GM19438 (cell line): ENCODE measurements at regions not wholly inside any gene's neighbourhood (a gene's known extent, or its start where the extent isn't known, plus 50 kb on each side); places are given as distances from the start of the nearest gene placed in this dataset.
"Not testable (repeated sequence)": the region's sequence is repeated elsewhere in the genome, so short reads cannot be mapped to it uniquely, and the experiment has no call there.

Experiments used
- ATAC-seq: cut with Tn5 transposase; IDR thresholded peaks from one replicate; pipeline ENCODE4 v1.9.1; 2021; ENCODE audit warnings: low read depth; ENCODE audit not compliant: unreplicated experiment

- ATAC-seq, result no peak
These were observed 686.2 kb downstream of the METTL15 start for GRCh38 chr11:28794405-28794804.

DNA sequence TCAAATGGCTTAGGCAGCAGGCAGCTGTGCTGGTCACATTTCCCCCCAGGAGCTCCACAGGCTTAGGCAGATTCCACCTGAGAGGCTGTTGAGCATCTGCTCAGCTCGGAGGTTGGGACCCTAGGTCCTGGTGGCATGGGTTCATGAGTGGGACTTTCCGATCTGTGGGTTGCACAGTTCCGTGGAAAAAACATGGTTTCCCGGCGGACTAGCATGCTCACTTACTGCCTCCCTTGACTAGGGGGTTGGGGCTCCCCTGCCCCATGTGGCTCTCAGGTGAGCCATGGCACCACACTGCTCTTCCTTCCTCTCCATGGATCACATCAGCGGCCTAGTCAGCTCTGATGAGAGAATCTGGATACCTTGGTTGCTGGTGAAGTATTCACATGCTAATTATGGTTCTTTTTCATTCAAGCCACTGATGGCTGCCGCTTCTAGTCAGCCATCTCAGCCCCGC lies 685.1 kb downstream of the METTL15 start:
- ATAC-seq, result no peak

- no peak for ATAC-seq
These were observed 684.7 kb downstream of the METTL15 start for GRCh38 chr11:28792856-28793255.

GRCh38 chr11:28787897-28788296 lies 679.7 kb downstream of the METTL15 start:
- not testable (repeated sequence) for ATAC-seq

GRCh38 chr11:28777126-28777525 lies 668.9 kb downstream of the METTL15 start:
- no peak for ATAC-seq

DNA sequence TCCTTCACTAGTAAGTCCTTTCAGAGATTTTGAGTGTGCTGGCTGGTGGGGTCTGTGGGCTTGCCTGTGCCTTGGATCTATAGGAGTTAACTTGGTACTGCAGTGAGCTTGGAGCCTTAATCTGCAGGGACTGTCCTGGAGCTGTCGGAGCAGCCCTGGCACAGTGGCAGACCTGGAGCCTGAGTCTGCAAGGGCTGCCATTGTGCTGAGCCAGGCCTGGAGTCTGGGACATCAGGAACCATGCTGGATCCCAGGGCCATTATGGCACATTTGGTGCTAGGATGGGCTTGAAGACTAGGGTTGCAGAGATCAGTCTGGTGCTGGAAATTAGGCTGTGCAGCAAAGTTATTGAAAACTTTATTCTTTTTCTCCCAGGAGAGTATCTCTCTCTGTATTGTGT lies 665.4 kb downstream of the METTL15 start:
- no peak for ATAC-seq

GRCh38 chr11:28770806-28771205 lies 662.6 kb downstream of the METTL15 start:
- no peak for ATAC-seq

DNA sequence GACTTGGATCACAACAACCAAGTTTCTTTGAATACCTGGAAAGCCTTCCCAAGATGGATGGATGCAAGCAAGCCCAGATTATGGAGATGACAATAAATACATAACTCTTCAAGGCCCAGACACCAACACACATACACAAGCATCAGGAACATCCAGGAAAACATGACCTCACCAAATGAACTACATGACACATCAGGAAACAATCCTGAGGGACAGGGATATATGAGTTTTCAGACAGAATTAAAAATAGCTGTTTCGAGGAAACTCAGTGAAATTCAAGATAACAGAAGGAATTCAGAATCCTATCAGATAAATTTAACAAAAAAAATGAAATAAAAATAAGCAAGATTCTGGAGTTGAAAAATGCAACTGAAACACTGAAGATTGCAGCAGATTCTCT lies 659.4 kb downstream of the METTL15 start:
- no peak for ATAC-seq

- ATAC-seq, result no peak
These were observed 655.7 kb downstream of the METTL15 start for GRCh38 chr11:28763876-28764275.

- no peak for ATAC-seq
These were observed 655.0 kb downstream of the METTL15 start for GRCh38 chr11:28763151-28763550.

GRCh38 chr11:28760676-28761390 lies 652.6 kb downstream of the METTL15 start:
- no peak for ATAC-seq

DNA sequence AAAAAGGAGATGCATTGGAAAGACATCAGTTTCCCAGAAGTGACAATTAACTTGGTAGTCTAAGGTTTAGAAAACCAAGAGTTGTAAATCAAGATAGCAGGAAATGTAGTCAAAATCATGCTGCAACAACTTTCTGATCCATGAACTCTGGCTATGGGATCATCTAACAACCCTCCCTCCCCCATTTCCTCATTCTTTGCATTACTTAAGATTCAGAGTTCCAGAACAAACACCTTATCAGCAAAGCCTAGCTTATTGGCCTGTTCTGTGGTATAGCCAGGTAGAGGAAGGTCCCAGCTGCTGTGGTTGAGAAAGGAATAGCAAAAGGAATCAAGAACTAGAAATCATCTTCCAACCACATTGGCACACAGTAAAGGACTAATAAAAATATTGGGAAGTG lies 651.1 kb downstream of the METTL15 start:
- no peak for ATAC-seq

DNA sequence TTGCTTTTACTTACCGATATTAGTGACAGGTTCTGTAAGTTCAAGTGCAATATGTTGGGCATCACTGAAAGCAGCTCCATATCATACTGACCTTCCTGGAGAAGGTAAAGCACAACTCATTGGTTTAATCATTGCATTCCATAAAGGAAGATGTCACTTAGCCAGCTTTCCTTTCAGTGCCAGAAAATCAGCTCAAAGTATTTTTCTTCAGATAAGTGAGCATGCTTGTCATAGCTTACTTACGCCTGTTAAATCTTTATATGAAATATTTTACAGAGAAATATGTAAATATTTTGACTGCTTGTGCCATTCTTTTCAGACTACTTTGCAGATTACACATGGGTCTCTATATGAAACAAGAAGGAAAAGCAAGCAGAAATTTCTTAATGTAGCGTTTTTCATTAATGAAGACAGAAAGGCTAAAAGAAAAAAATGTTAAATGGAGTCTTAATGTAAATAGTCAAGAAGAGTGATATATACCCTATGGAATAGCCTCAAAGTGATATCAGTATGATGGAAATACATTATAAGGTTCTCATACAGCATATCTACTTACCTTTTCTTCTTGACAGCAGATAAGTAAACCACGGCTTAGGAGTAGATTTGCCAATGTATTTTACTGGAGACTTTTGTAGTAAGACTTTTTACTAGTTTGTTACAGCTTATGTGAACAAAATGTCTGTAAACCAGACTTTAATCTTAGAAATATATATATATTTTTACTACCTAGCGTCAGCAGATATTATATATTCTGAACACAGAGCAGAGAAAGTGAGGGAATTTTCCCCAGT lies 649.7 kb downstream of the METTL15 start:
- ATAC-seq, result no peak

GRCh38 chr11:28756977-28757376 lies 648.8 kb downstream of the METTL15 start:
- ATAC-seq, result no peak

DNA sequence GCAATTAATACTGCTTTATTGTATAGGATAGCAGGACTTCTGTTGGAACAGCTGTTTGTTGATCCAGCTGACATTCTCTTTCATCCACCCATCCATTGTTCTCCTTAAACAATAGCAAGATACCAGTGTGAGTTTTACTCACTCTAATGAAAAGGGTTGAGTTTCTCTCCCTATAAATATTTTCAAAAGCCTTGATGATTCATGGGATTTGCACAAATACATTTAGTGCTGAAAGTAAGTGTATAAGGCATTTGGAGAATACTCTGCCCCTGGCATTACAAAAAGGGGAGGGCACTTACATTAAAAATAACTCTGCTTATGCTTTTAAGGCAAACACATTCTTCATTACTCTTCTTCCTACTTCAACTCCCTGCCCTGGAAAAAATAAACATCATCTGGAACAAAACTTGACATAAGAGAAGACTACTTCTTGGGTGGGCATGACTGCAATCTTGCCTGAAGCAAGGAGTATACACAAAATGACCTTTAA lies 634.9 kb downstream of the METTL15 start:
- no peak for ATAC-seq

GRCh38 chr11:28739489-28740280 lies 631.5 kb downstream of the METTL15 start:
- no peak for ATAC-seq

DNA sequence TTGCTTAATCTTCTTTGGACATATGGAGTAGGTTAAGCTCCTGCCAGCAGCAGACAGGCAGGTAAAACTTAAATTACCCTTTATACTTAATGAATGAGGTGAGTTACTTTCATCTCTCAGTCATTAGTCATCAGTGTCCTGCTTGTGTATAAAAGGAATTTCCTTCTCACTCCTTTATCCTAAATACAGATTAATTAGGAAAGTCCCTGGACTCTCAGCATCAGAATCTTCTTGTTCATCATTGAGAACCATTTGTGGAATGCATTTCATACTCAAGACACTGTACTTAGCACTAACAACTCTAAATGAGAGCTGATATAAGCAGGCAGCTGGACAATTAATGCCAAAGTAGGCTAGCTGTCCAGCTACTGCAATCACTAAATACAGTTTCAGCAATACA lies 630.4 kb downstream of the METTL15 start:
- no peak for ATAC-seq

DNA sequence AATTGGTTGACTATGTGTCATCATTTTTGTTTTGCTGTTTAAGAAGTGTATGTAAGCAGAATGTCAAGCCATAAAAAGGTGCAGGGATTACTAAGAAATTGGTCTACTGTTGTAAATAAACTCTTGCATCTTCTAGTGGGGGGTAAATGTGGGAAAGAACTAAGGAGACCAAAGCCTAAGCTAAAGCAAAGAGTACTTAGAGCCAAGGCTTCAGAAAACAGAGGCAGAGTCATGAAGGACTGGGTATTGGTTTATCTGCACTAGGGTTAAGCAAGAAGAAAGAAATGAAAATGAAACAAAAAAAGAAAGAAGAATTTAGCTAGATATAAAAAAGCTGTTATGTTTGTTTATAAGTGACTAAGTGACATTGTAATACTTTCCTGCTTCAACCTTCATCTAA lies 628.1 kb downstream of the METTL15 start:
- ATAC-seq, result no peak

GRCh38 chr11:28735511-28735910 lies 627.3 kb downstream of the METTL15 start:
- no peak for ATAC-seq

DNA sequence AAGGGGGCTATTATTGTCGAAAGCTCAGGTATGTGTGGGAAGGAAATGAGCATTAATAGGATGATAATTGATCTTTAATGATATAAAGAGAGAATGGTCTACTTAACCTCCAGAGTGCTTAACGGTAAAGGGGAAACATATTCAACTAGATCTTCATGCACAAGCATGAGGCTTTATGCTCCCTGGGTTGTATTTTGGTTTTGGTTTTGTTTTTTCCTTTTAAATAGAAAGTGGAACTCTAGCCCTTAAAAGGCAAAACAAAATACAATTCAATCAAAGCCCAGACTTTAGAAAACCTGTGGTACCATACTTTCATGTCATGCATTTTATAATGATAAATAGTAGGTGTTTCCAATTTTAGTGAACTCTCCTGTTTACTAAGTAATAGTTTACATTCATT lies 622.7 kb downstream of the METTL15 start:
- no peak for ATAC-seq

GRCh38 chr11:28730336-28730735 lies 622.1 kb downstream of the METTL15 start:
- ATAC-seq, result no peak
